Kidney (tissue), 13 donors: ENCODE measurements at regions not wholly inside any gene's neighbourhood (a gene's known extent, or its start where the extent isn't known, plus 50 kb on each side); places are given as distances from the start of the nearest gene placed in this dataset.

Experiments used
- DNase-seq, 5 donors: peaks; one replicate each; pipeline ENCODE4 v3.0.0-alpha.2; 2013 to 2020
- FAIRE-seq: peaks from 2 replicates; lab custom pipeline; 2012; peaks lifted over from hg19 to GRCh38; lab: Jason Lieb, UNC
- H3K27ac ChIP-seq, 2 donors: one replicate each; pipeline ENCODE4 v1.7.0; 2013; ENCODE audit warnings: low read depth in 2 of 2, low read length in 2 of 2, inconsistent platforms in 1 of 2
- H3K27me3 ChIP-seq: one replicate; pipeline ENCODE4 v1.7.1; 2013; ENCODE audit warnings: low read length, inconsistent platforms; ENCODE audit not compliant: control insufficient read depth, insufficient read depth
- H3K36me3 ChIP-seq, 3 donors: one replicate each; pipeline versions ENCODE4 v1.7.0 to v1.7.1; 2013; ENCODE audit warnings: low read length in 3 of 3, control low read depth in 1 of 3, inconsistent platforms in 1 of 3; ENCODE audit not compliant: insufficient read depth in 3 of 3, control insufficient read depth in 2 of 3
- H3K4me1 ChIP-seq, 3 donors: one replicate each; pipeline versions ENCODE4 v1.7.0 to v1.7.1; 2013; ENCODE audit warnings: low read length in 3 of 3, inconsistent platforms in 1 of 3, low read depth in 1 of 3; ENCODE audit not compliant: control insufficient read depth in 2 of 3, insufficient read depth in 2 of 3
- H3K4me3 ChIP-seq, 3 donors: one replicate each; pipeline versions ENCODE4 v1.7.0 to v1.8.1; 2013; ENCODE audit warnings: low read length in 3 of 3, control low read depth in 1 of 3, inconsistent platforms in 1 of 3
- H3K9ac ChIP-seq, 3 donors: one replicate each; pipeline versions ENCODE4 v1.7.0 to v1.7.1; 2013; ENCODE audit warnings: low read length in 3 of 3, control low read depth in 1 of 3, inconsistent platforms in 1 of 3
- H3K9me3 ChIP-seq, 3 donors: one replicate each; pipeline versions ENCODE4 v1.7.0 to v1.7.1; 2013; ENCODE audit warnings: low read length in 3 of 3, control low read depth in 1 of 3, inconsistent platforms in 1 of 3; ENCODE audit not compliant: control insufficient read depth in 2 of 3, insufficient read depth in 1 of 3
- CTCF ChIP-seq: IDR thresholded peaks from 3 replicates; pipeline ENCODE4 v1.5.1; 2012; ENCODE audit warnings: mild to moderate bottlenecking, moderate library complexity, borderline replicate concordance; ENCODE audit not compliant: insufficient read depth; ENCODE audit errors: extremely low read depth
- intact Hi-C: fragments of 100-400 bp; cut with DNase I; formaldehyde crosslinking; loops from one replicate; pipeline ENCODE4 v1.11.1; 2022
- donor health status: control.
- donor health status: control.
- donor health status: control.
- donor health status: control.
- donor health status: control.
- donor health status: DM: yes; HTN: yes; CAD: no.
- donor health status: Normal renal cell carcinoma (clear cell type).

GRCh38 chr21:31554511-31555022 is 104.9 kb upstream of the SOD1 start:
- TF ChIP-seq CTCF: no peak
- H3K36me3 ChIP-seq: no peaks in the 10 kb centered on the region
- no peak overlapping the region for H3K9ac ChIP-seq
- FAIRE-seq (no peak), DNase-seq (peak in 1 of 5 donors; percentile 3)
- peaks cover 4% of the 10 kb centered on the region for H3K27me3 ChIP-seq
- H3K4me1 ChIP-seq: peaks cover 0 to 9% (median 0%) of the 10 kb centered on the region in 3 donors
- intact Hi-C loops: no loop called here
- H3K27ac ChIP-seq: no peak overlapping the region
- H3K4me3 ChIP-seq: no peak overlapping the region
- no peaks in the 10 kb centered on the region for H3K9me3 ChIP-seq

GRCh38 chr21:31553926-31554325 is 105.6 kb upstream of the SOD1 start:
- peaks cover 4% of the 10 kb centered on the region for H3K27me3 ChIP-seq
- H3K9me3 ChIP-seq: no peaks in the 10 kb centered on the region
- intact Hi-C loops: no loop called here
- H3K4me1 ChIP-seq: peaks cover 0 to 8% (median 0%) of the 10 kb centered on the region in 3 donors
- no peak overlapping the region for H3K4me3 ChIP-seq
- FAIRE-seq: no peak
- TF ChIP-seq CTCF: no peak
- no peak overlapping the region for H3K9ac ChIP-seq
- DNase-seq: peak in 1 of 5 donors; percentile 11
- no peak overlapping the region for H3K27ac ChIP-seq
- no peaks in the 10 kb centered on the region for H3K36me3 ChIP-seq

GRCh38 chr21:31553461-31553860 is 106.0 kb upstream of the SOD1 start:
- peaks cover 4% of the 10 kb centered on the region for H3K27me3 ChIP-seq
- peak in 1 of 5 donors; percentile 30 for DNase-seq
- H3K9ac ChIP-seq: no peak overlapping the region
- H3K36me3 ChIP-seq: no peaks in the 10 kb centered on the region
- intact Hi-C loops: no loop called here
- H3K4me3 ChIP-seq: no peak overlapping the region
- no peak for FAIRE-seq
- H3K27ac ChIP-seq: no peak overlapping the region
- TF ChIP-seq CTCF: no peak
- H3K9me3 ChIP-seq: no peaks in the 10 kb centered on the region
- H3K4me1 ChIP-seq: peaks cover 0 to 7% (median 0%) of the 10 kb centered on the region in 3 donors

- Histone ChIP-seq H3K4me1 (peaks cover 0 to 5% (median 0%) of the 10 kb centered on the region in 3 donors), H3K4me3 (no peak overlapping the region), H3K9me3 (no peaks in the 10 kb centered on the region), H3K36me3 (no peaks in the 10 kb centered on the region), H3K27me3 (peaks cover 4% of the 10 kb centered on the region), H3K9ac (no peak overlapping the region), H3K27ac (no peak overlapping the region)
- FAIRE-seq (no peak), DNase-seq (peak in 1 of 5 donors; percentile 6)
- intact Hi-C loops: no loop called here
- TF ChIP-seq CTCF: no peak
These were observed 106.7 kb upstream of the SOD1 start for GRCh38 chr21:31552826-31553225.
